Upper lobe of left lung (tissue), 6 donors: ENCODE measurements at regions not wholly inside any gene's neighbourhood (a gene's known extent, or its start where the extent isn't known, plus 50 kb on each side); places are given as distances from the start of the nearest gene placed in this dataset.

Source experiments
- ATAC-seq, 2 donors: fragments of 200-7000 bp; cut with Tn5 transposase; one replicate each; pipeline ENCODE4 v1.9.1; 2022; ENCODE audit warnings: mild to moderate bottlenecking in 2 of 2, moderate library complexity in 2 of 2; ENCODE audit not compliant: low FRiP score in 2 of 2
- DNase-seq, 2 donors: peaks; one replicate each; pipeline ENCODE4 v3.0.0-alpha.2; 2019 to 2020
- H3K27ac ChIP-seq, 4 donors: fragments of 200-600 bp; sonication (generic); one replicate each; pipeline ENCODE4 v1.5.1; 2016 to 2019
- H3K27me3 ChIP-seq, 4 donors: fragments of 200-600 bp; sonication (generic); one replicate each; pipeline ENCODE4 v1.5.1; 2017 to 2019
- H3K36me3 ChIP-seq, 4 donors: fragments of 200-600 bp; sonication (generic); one replicate each; pipeline ENCODE4 v1.5.1; 2016 to 2019
- H3K4me1 ChIP-seq, 4 donors: fragments of 200-600 bp; sonication (generic); one replicate each; pipeline ENCODE4 v1.5.1; 2018 to 2019
- H3K4me3 ChIP-seq, 4 donors: fragments of 200-600 bp; sonication (generic); one replicate each; pipeline ENCODE4 v1.5.1; 2017 to 2019; ENCODE audit warnings: mild to moderate bottlenecking in 2 of 4, moderate library complexity in 1 of 4
- H3K9me3 ChIP-seq, 4 donors: fragments of 200-600 bp; sonication (generic); one replicate each; pipeline ENCODE4 v1.5.1; 2018 to 2019
- CTCF ChIP-seq, 6 experiments: fragments of 450-650 bp in 4 of 6; fragments of 200-600 bp in 2 of 6; sonication (generic) in 2 of 6; IDR thresholded peaks; one replicate each; pipeline ENCODE4 v1.5.1; 2016 to 2019; ENCODE audit warnings: antibody characterized with exemption in 6 of 6
- EP300 ChIP-seq, 4 donors: sonication (generic); formaldehyde crosslinking; IDR thresholded peaks; one replicate each; pipeline ENCODE4 v1.5.1; 2017; ENCODE audit warnings: antibody characterized with exemption in 4 of 4, control low read depth in 2 of 4
- POLR2A ChIP-seq, 4 donors: fragments of 450-650 bp; IDR thresholded peaks; one replicate each; pipeline ENCODE4 v1.5.1; 2016 to 2017; ENCODE audit warnings: antibody characterized with exemption in 4 of 4, mild to moderate bottlenecking in 2 of 4
- POLR2AphosphoS5 ChIP-seq, 2 donors: sonication (generic); formaldehyde crosslinking; IDR thresholded peaks; one replicate each; pipeline ENCODE4 v1.5.1; 2017; ENCODE audit warnings: antibody characterized with exemption in 2 of 2
- WGBS, 2 donors: methylation state at CpG; one replicate each; pipeline ENCODE4 v1.1.5; 2017 to 2018; 5-methylcytosine and 5-hydroxymethylcytosine counted together
- donor health status: DM: no; HTN: no; CAD: no; lungs with moderate emphysema.
- donor health status: DM: no; HTN: yes; CAD: no; lungs with severe emphysema.

DNA sequence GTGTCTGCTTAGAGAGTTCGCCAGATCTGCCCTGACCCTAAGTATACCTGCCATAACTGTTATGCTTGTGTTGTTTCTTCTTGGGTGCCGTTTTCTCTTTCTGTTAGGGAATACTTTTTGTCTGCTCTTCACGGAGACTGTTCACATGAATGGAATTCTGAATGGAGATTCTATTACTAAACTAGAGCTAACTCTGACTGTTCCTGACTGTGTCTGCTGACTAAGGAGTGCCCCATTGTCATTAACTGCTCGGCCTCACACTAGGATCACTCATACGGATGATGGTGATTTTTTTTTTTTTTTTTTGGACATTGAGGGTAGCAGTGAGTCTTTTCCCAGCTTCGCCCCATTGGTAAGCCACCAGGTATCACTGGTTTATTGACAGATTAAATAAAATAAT is 104.8 kb upstream of the SLC8A1 start:
- ATAC-seq, result no peak
- 90 to 92% methylated on average over 6 of the region's 6 CpGs for WGBS, 2 donors

GRCh38 chr2:40558761-40559160 is 106.9 kb upstream of the SLC8A1 start:
- Histone ChIP-seq H3K27ac (no peak overlapping the region), H3K27me3 (no peaks in the 10 kb centered on the region), H3K4me1 (no peaks in the 10 kb centered on the region), H3K4me3 (no peak overlapping the region), H3K36me3 (no peaks in the 10 kb centered on the region), H3K9me3 (no peaks in the 10 kb centered on the region)
- TF ChIP-seq POLR2AphosphoS5 (IDR thresholded peaks at IDR 0.05) (peak in 1 of 2 donors; percentile 18), POLR2A (IDR thresholded peaks at IDR 0.05) (no peak)
- ATAC-seq (peak in 1 of 2 donors; percentile 46), DNase-seq (peak in 1 of 2 donors; percentile 21)
- 61 to 72% methylated on average over 6 of the region's 6 CpGs for WGBS, 2 donors

More for the DNA sequence above, 104.8 kb upstream of the SLC8A1 start:
- H3K27me3 ChIP-seq, result no peaks in the 10 kb centered on the region
- H3K4me1 ChIP-seq, result no peaks in the 10 kb centered on the region
- no peak for TF ChIP-seq EP300 (IDR thresholded peaks at IDR 0.05)
- no peak for TF ChIP-seq POLR2A (IDR thresholded peaks at IDR 0.05)
- no peak for TF ChIP-seq POLR2AphosphoS5 (IDR thresholded peaks at IDR 0.05)
- no peak for TF ChIP-seq CTCF (IDR thresholded peaks at IDR 0.05)
- no peaks in the 10 kb centered on the region for H3K9me3 ChIP-seq
- no peaks in the 10 kb centered on the region for H3K36me3 ChIP-seq
- no peak for DNase-seq
- no peak overlapping the region for H3K4me3 ChIP-seq
- H3K27ac ChIP-seq, result no peak overlapping the region

DNA sequence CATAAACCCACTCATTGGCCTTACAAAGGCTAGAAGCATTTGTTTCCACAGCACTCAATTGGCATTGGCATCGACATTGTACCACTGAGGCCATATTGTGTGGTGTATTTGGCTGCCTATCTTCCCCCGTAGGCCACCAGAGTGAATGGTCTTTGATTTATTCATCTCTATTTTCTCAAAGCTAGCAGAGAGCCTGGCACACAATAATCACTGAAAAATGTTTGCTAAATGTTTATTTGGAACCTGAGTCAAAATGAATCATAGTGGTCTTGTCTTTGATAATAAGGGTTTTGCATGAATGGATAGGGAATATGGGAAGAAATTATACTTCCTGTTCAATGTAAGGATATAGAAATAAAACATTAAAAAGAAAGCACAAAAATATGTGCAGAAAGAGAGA is 107.3 kb upstream of the SLC8A1 start:
- Histone ChIP-seq H3K36me3 (no peaks in the 10 kb centered on the region), H3K9me3 (no peaks in the 10 kb centered on the region), H3K27ac (no peak overlapping the region), H3K4me3 (no peak overlapping the region), H3K4me1 (no peaks in the 10 kb centered on the region), H3K27me3 (no peaks in the 10 kb centered on the region)
- 87 to 91% methylated on average over 2 of the region's 2 CpGs for WGBS, 2 donors
- ATAC-seq (no peak), DNase-seq (no peak)
- TF ChIP-seq CTCF (IDR thresholded peaks at IDR 0.05) (no peak), EP300 (IDR thresholded peaks at IDR 0.05) (no peak), POLR2AphosphoS5 (IDR thresholded peaks at IDR 0.05) (no peak), POLR2A (IDR thresholded peaks at IDR 0.05) (no peak)

GRCh38 chr2:40564184-40564583 is 112.3 kb upstream of the SLC8A1 start:
- DNase-seq (no peak), ATAC-seq (no peak)
- Histone ChIP-seq H3K9me3 (no peaks in the 10 kb centered on the region), H3K4me3 (no peak overlapping the region), H3K36me3 (no peaks in the 10 kb centered on the region), H3K27ac (no peak overlapping the region), H3K4me1 (no peaks in the 10 kb centered on the region), H3K27me3 (no peaks in the 10 kb centered on the region)
- TF ChIP-seq EP300 (IDR thresholded peaks at IDR 0.05) (peak in 1 of 4 donors; percentile 8), CTCF (IDR thresholded peaks at IDR 0.05) (no peak)
- WGBS, 2 donors, result 58% methylated on average over 2 of the region's 2 CpGs

GRCh38 chr2:40579247-40579646 is 127.4 kb upstream of the SLC8A1 start:
- ATAC-seq (no peak), DNase-seq (no peak)
- Histone ChIP-seq H3K4me1 (no peaks in the 10 kb centered on the region), H3K27me3 (no peaks in the 10 kb centered on the region), H3K4me3 (no peak overlapping the region), H3K27ac (no peak overlapping the region), H3K9me3 (no peaks in the 10 kb centered on the region), H3K36me3 (no peaks in the 10 kb centered on the region)
- 63 to 72% methylated on average over 1 of the region's 1 CpG for WGBS, 2 donors
- TF ChIP-seq EP300 (IDR thresholded peaks at IDR 0.05), result no peak
- TF ChIP-seq POLR2AphosphoS5 (IDR thresholded peaks at IDR 0.05), result no peak
- no peak for TF ChIP-seq POLR2A (IDR thresholded peaks at IDR 0.05)
- TF ChIP-seq CTCF (IDR thresholded peaks at IDR 0.05), result no peak
